ENCODE measurements at regions not wholly inside any gene's neighbourhood (a gene's known extent, or its start where the extent isn't known, plus 50 kb on each side); places are given as distances from the start of the nearest gene placed in this dataset.

- TF ChIP-seq EZH2 (IDR thresholded peaks at IDR 0.05; ENCODE audit: low read length, missing control alignments) (no peak), CTCF (conservative IDR thresholded peaks at IDR 0.05 in 1 of 2, IDR thresholded peaks at IDR 0.05 in 1 of 2; ENCODE audit: low read depth in 1 of 2, low read length in 2 of 2) (no peak)
- no peak for DNase-seq (ENCODE audit: low read depth in 2 of 2)
- H3K27me3 ChIP-seq (ENCODE audit: control insufficient read depth, insufficient read depth, low read length), result no peaks in the 10 kb centered on the region
- H4K20me1 ChIP-seq (ENCODE audit: control insufficient read depth, extremely low read depth, insufficient read depth, low read length), result no peaks in the 10 kb centered on the region
- H3K79me2 ChIP-seq (ENCODE audit: control insufficient read depth, insufficient read depth, low read length), result no peaks in the 10 kb centered on the region
- no peaks in the 10 kb centered on the region for H3K4me1 ChIP-seq (ENCODE audit: control insufficient read depth, extremely low read depth, insufficient read depth, low read length)
- no peaks in the 10 kb centered on the region for H3K9me3 ChIP-seq (ENCODE audit: control insufficient read depth, insufficient read depth, low read depth, low read length)
- H3K36me3 ChIP-seq (ENCODE audit: control insufficient read depth, insufficient read depth, low read length), result no peaks in the 10 kb centered on the region
- no peak overlapping the region for H3K4me2 ChIP-seq (ENCODE audit: extremely low read depth, insufficient read depth, low read length)
- no peak overlapping the region for H3K27ac ChIP-seq (ENCODE audit: insufficient read depth, low read length)
- H3K9ac ChIP-seq (ENCODE audit: insufficient read depth, low read length), result no peak overlapping the region
- no peak overlapping the region for H3K4me3 ChIP-seq (replicated peaks in 1 of 4; ENCODE audit: control extremely low read depth in 1 of 4, insufficient read depth in 1 of 4, low read depth in 3 of 4, low read length in 4 of 4)
- H2AFZ ChIP-seq (ENCODE audit: low read length), result no peak overlapping the region
Observed at GRCh38 chr6:99192561-99192960, 156.9 kb downstream of the FAXC start.

DNA sequence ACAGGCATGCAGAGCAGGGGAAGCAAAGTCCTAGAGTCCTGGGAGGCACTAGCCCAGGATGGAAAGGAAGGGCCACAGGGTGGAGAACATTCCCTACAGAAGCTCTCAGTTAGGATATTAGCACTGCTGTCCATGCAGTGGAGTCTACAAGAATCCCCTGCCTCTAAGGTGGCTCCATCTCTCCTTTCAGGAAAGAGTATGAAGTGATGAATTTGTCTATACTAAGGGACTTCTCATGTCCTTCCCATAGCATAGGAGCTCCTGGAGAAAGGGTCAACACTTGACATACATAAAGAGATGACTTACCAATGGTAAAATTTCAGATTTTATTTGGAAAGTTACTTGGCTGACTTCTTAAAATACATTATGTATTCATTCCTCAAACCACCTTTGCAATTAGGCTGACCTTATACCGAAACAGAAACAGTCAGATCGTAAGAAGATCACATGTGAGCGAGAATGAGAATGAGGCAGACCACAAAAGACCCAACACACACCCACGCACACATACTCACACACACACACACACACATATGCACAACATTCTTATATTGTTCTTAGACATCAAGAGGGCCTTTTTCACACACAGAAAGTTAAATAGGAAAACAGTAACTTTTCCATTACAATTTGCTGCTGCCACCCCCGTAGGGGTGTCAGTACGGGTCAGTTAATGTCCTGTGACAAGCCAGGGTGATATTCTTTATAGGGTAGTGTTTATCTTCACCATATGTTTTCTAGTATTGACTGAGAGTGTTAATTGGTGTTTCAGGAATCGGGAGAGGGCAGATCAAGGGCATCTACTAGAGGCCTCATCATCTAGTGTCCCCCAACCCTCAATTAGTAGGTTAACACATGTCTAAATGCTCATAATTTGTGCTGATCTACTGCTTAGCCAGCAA lies 159.4 kb downstream of the FAXC start:
- Histone ChIP-seq H3K9ac (ENCODE audit: insufficient read depth, low read length) (no peak overlapping the region), H3K9me3 (ENCODE audit: control insufficient read depth, insufficient read depth, low read depth, low read length) (no peaks in the 10 kb centered on the region), H3K27me3 (ENCODE audit: control insufficient read depth, insufficient read depth, low read length) (no peaks in the 10 kb centered on the region), H3K27ac (ENCODE audit: insufficient read depth, low read length) (no peak overlapping the region), H3K79me2 (ENCODE audit: control insufficient read depth, insufficient read depth, low read length) (no peaks in the 10 kb centered on the region), H3K4me2 (ENCODE audit: extremely low read depth, insufficient read depth, low read length) (no peak overlapping the region), H4K20me1 (ENCODE audit: control insufficient read depth, extremely low read depth, insufficient read depth, low read length) (no peaks in the 10 kb centered on the region), H3K4me3 (replicated peaks in 1 of 4; ENCODE audit: control extremely low read depth in 1 of 4, insufficient read depth in 1 of 4, low read depth in 3 of 4, low read length in 4 of 4) (no peak overlapping the region), H3K4me1 (ENCODE audit: control insufficient read depth, extremely low read depth, insufficient read depth, low read length) (no peaks in the 10 kb centered on the region), H3K36me3 (ENCODE audit: control insufficient read depth, insufficient read depth, low read length) (no peaks in the 10 kb centered on the region), H2AFZ (ENCODE audit: low read length) (no peak overlapping the region)
- TF ChIP-seq CTCF (conservative IDR thresholded peaks at IDR 0.05 in 1 of 2, IDR thresholded peaks at IDR 0.05 in 1 of 2; ENCODE audit: low read depth in 1 of 2, low read length in 2 of 2) (no peak), EZH2 (IDR thresholded peaks at IDR 0.05; ENCODE audit: low read length, missing control alignments) (no peak)
- DNase-seq (ENCODE audit: low read depth in 2 of 2), result no peak

DNA sequence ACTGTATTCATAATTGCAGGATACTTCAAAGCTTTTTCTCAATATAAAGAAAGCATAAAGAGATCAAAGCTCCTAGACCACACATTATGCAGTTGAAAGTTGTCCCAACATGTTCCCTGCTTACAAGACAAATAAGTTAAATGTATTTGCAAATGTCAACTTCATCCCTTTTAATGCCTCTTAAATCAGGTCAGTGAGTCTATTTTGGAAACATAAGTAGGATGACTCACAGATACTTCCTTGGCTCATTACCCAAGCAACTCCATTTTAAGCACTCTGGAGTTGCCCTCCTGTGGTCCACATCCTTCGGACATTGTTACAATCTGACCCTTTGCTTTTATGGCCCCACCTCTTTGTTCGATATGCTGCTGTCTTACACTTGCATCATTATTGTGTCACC lies 162.0 kb downstream of the FAXC start:
- no peak overlapping the region for H3K9ac ChIP-seq (ENCODE audit: insufficient read depth, low read length)
- no peaks in the 10 kb centered on the region for H3K79me2 ChIP-seq (ENCODE audit: control insufficient read depth, insufficient read depth, low read length)
- DNase-seq (ENCODE audit: low read depth in 2 of 2), result peak in 1 of 2 donors; percentile 7
- H3K9me3 ChIP-seq (ENCODE audit: control insufficient read depth, insufficient read depth, low read depth, low read length), result no peaks in the 10 kb centered on the region
- no peaks in the 10 kb centered on the region for H3K36me3 ChIP-seq (ENCODE audit: control insufficient read depth, insufficient read depth, low read length)
- no peak overlapping the region for H2AFZ ChIP-seq (ENCODE audit: low read length)
- no peaks in the 10 kb centered on the region for H3K27me3 ChIP-seq (ENCODE audit: control insufficient read depth, insufficient read depth, low read length)
- H3K4me1 ChIP-seq (ENCODE audit: control insufficient read depth, extremely low read depth, insufficient read depth, low read length), result no peaks in the 10 kb centered on the region
- TF ChIP-seq CTCF (conservative IDR thresholded peaks at IDR 0.05 in 1 of 2, IDR thresholded peaks at IDR 0.05 in 1 of 2; ENCODE audit: low read depth in 1 of 2, low read length in 2 of 2), result no peak
- TF ChIP-seq EZH2 (IDR thresholded peaks at IDR 0.05; ENCODE audit: low read length, missing control alignments), result no peak
- no peak overlapping the region for H3K4me2 ChIP-seq (ENCODE audit: extremely low read depth, insufficient read depth, low read length)
- H4K20me1 ChIP-seq (ENCODE audit: control insufficient read depth, extremely low read depth, insufficient read depth, low read length), result no peaks in the 10 kb centered on the region
- no peak overlapping the region for H3K4me3 ChIP-seq (replicated peaks in 1 of 4; ENCODE audit: control extremely low read depth in 1 of 4, insufficient read depth in 1 of 4, low read depth in 3 of 4, low read length in 4 of 4)
- no peak overlapping the region for H3K27ac ChIP-seq (ENCODE audit: insufficient read depth, low read length)
